ENCODE measurements at regions not wholly inside any gene's neighbourhood (a gene's known extent, or its start where the extent isn't known, plus 50 kb on each side); places are given as distances from the start of the nearest gene placed in this dataset.
"Not testable (repeated sequence)": the region's sequence is repeated elsewhere in the genome, so short reads cannot be mapped to it uniquely, and the experiment has no call there.

GRCh38 chr11:86735451-86736290 lies 63.3 kb upstream of the ME3 start (continued):
- TF ChIP-seq CBX2 (IDR thresholded peaks at IDR 0.05; ENCODE audit: borderline replicate concordance, low read depth) (no peak), HMGXB4 (CRISPR knock-in tag; IDR thresholded peaks at IDR 0.05; ENCODE audit: borderline replicate concordance) (peak; percentile 18; the same call in 1 of the 2 replicates), RARB (CRISPR knock-in tag; IDR thresholded peaks at IDR 0.05) (peak; percentile 75), EHF (CRISPR knock-in tag; IDR thresholded peaks at IDR 0.05) (peak; percentile 93), CHD4 (IDR thresholded peaks at IDR 0.05; ENCODE audit: borderline replicate concordance) (no peak), RCOR1 (IDR thresholded peaks at IDR 0.05; ENCODE audit: low read depth, low read length) (no peak), POLR2AphosphoS2 (conservative IDR thresholded peaks at IDR 0.05; ENCODE audit: low read length) (no peak), EP300 (IDR thresholded peaks at IDR 0.05) (peak; percentile 96 to 99; a peak in 4 of 5 replicates), ATOH8 (CRISPR knock-in tag; IDR thresholded peaks at IDR 0.05; ENCODE audit: low read depth) (peak; percentile 84), JUN (IDR thresholded peaks at IDR 0.05) (peak; percentile 95 to 98), ZSCAN20 (CRISPR knock-in tag; IDR thresholded peaks at IDR 0.05) (peak; percentile 31; the same call in 1 of the 2 replicates), BHLHE40 (IDR thresholded peaks at IDR 0.05; ENCODE audit: low read depth, low read length) (no peak), FOXS1 (CRISPR knock-in tag; IDR thresholded peaks at IDR 0.05) (peak; percentile 94), ZNF302 (CRISPR knock-in tag; IDR thresholded peaks at IDR 0.05) (peak; percentile 88), GATA3 (IDR thresholded peaks at IDR 0.05; ENCODE audit: borderline replicate concordance) (peak; percentile 99), TP53 (CRISPR knock-in tag; IDR thresholded peaks at IDR 0.05) (no peak), HES2 (IDR thresholded peaks at IDR 0.05) (no peak), TFCP2L1 (CRISPR knock-in tag; IDR thresholded peaks at IDR 0.05) (no peak), HOXB13 (CRISPR knock-in tag; IDR thresholded peaks at IDR 0.05; ENCODE audit: low read depth) (peak; percentile 97), PBX3 (IDR thresholded peaks at IDR 0.05) (peak; percentile 83; the same call in 1 of the 2 replicates), PHF8 (IDR thresholded peaks at IDR 0.05; ENCODE audit: borderline replicate concordance, low read depth) (no peak), NR3C1 (IDR thresholded peaks at IDR 0.05) (no peak), HOXB5 (CRISPR knock-in tag; IDR thresholded peaks at IDR 0.05) (peak; percentile 83), SMC3 (IDR thresholded peaks at IDR 0.05) (peak; percentile 55; the same call in 2 of the 3 replicates), NFE2L2 (conservative IDR thresholded peaks at IDR 0.05; ENCODE audit: low read length) (no peak), KDM5A (IDR thresholded peaks at IDR 0.05) (no peak)

GRCh38 chr11:86732739-86733138 lies 60.3 kb upstream of the ME3 start:
- peak overlapping the region; percentile 62 to 88; a peak in 4 of 6 replicates for H3K27ac ChIP-seq
- no CpG with 5 or more reads among the region's 1 CpG for WGBS (ENCODE audit: missing lambda C conversion rate)
- CTCF ChIA-PET; H3K4me3 ChIP-seq; H3K9me3 ChIP-seq; ATAC-seq; FAIRE-seq; DNase-seq (ENCODE audit: low read depth in 1 of 2, low spot score in 1 of 2); POLR2A ChIA-PET; TF ChIP-seq FOSL2 (IDR thresholded peaks at IDR 0.05): not testable (repeated sequence)
- H3K4me2 ChIP-seq = peak overlapping the region; percentile 46
- peaks cover 68% of the 10 kb centered on the region for H3K4me1 ChIP-seq
- TF ChIP-seq HOXA7 (CRISPR knock-in tag; IDR thresholded peaks at IDR 0.05) (0 out of 2 replicates have a peak, but pooled peaks have one; percentile 56), HOXB5 (CRISPR knock-in tag; IDR thresholded peaks at IDR 0.05) (peak; percentile 66; the same call in 1 of the 2 replicates), ZNF302 (CRISPR knock-in tag; IDR thresholded peaks at IDR 0.05) (peak; percentile 44; the same call in 1 of the 2 replicates), FOSL2 (CRISPR knock-in tag; IDR thresholded peaks at IDR 0.05) (peak; percentile 80), ATOH8 (CRISPR knock-in tag; IDR thresholded peaks at IDR 0.05; ENCODE audit: low read depth) (0 out of 2 replicates have a peak, but pooled peaks have one; percentile 39)

GRCh38 chr11:86732286-86732685 lies 59.9 kb upstream of the ME3 start:
- Histone ChIP-seq H3K27ac (peak overlapping the region; percentile 51 to 81; a peak in 5 of 6 replicates), H3K4me1 (peaks cover 64% of the 10 kb centered on the region)
- FAIRE-seq; H3K4me3 ChIP-seq; CTCF ChIA-PET; POLR2A ChIA-PET; H3K4me2 ChIP-seq; ATAC-seq; H3K9me3 ChIP-seq; DNase-seq (ENCODE audit: low read depth in 1 of 2, low spot score in 1 of 2): not testable (repeated sequence)
- no CpG with 5 or more reads among the region's 27 CpGs for WGBS (ENCODE audit: missing lambda C conversion rate)
